GM18867 (cell line): ENCODE measurements at regions not wholly inside any gene's neighbourhood (a gene's known extent, or its start where the extent isn't known, plus 50 kb on each side); places are given as distances from the start of the nearest gene placed in this dataset.

Experiments used
- ATAC-seq: cut with Tn5 transposase; IDR thresholded peaks from one replicate; pipeline ENCODE4 v1.9.1; 2021; ENCODE audit warnings: mild to moderate bottlenecking, moderate library complexity; ENCODE audit not compliant: unreplicated experiment

DNA sequence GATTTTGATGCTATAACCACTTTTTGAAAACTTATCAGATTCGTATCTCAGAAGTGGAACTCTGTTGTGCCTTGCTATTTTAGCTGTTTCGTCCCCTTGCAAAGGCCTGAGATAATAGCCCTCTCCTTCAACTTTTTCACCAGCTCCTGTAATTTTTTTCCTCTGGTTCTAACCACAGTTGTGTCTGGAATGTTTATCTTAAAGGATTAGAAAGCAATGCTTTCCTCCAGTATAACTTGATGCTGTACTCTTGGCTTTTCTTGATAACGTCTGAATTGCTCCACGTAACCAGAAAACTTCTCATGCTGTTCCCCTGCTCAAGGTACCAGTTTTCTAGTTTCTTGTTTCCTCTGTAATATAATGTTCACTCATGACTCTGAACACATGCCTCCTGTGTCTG is 209.4 kb downstream of the DTWD2 start:
- no peak for ATAC-seq

DNA sequence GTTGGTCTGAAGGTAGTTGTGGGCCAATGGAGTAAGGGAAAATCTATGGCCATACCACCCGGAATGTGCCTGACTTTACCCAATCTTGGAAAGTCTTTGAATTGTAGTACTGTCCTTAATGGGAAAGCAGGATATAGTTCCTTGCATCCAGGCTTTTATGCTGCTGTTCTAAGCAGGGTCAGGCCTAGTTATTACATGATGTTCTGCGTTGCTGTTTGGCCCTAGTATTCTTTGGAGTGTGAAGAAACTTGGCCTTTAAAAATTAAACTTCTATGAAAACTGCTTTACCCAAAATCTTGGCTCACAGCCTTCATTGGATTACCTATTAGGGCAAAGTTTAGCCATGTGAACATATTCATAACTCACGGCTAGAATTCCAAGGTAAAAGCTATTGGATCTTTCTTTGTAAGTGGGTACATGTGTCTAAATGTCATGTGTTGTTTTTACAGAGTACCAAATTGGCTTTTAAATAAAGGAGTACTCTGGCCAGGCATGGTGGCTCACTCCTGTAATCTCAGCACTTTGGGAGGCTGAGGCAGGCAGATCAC is 211.1 kb downstream of the DTWD2 start:
- no peak for ATAC-seq

DNA sequence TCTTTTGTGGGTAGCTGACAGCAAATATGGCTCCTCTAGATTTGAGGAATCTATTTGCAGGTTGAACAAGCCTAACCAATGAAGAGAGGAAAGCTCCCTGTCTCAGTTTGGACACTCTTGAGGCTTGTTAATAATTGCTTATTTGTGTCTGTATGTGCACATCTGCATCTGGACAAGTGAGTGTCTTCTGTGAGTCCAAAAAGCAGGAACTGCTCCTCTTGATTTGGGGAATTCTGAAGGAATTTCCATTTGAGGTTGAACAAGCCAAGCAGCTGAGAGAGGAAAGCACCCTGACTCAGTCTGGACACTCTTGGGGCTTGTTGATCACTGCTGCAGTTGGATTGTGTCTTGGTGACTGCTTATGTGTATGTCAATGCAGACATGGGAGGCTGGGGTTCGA is 211.6 kb downstream of the DTWD2 start:
- ATAC-seq, result peak; percentile 41

DNA sequence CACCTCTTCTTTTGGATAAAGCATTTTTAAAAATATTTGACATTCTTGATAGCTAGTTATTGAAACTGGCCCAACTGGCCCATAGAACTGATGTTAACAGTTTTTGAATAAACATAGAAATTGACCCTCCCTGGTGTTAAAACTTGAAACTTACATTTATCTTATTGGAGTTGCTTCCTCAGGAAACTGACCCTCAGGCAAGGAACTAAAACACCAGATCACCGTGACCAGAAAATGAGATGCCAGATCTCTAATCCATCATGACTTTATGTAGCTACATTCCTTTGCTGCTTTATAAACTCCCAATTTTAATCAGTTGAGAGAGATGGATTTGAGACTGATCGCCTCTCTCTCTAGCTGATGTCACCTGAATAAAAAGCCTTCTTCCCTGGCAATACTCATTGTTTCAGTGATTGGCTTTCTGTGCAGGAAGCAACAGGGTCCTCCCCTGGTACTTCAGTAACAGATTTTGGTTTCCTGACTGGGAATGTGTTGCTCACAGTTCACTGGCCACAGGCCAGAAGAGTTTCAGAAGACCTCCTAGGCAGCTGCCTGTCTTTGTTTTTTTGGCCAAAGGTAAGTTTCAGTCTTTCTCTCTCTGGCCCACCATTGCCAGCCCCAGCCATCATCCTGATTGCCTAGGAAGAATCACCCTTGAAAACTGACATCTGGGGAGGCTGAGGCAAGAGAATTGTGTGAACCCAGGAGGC is 212.4 kb downstream of the DTWD2 start:
- ATAC-seq, result no peak

DNA sequence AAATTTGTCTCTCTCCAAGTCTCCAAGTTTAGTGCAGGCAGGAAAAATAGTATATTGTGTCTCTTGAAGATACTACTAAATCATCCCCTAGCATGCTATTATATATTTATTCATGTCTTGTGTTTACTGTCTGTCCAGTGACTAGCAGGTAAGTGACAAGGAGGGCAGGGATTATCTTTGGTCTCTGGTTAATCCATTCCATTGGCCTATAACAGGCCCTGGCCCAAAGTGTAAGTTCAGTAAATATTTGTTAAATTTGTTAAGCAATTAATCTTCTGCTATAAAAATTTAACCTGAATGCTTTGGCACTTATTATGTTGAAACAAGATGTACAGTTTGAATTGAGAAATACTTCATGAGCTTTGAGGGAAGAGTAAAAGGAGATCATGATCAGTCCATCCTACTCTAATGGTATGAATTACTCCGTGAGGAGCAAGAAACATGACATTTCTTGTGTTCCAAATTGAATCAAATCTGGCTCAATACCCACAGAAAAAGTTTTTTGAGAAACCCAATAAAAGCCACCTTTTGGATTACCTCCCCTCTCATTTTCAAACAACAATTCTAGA is 219.7 kb downstream of the DTWD2 start:
- no peak for ATAC-seq

DNA sequence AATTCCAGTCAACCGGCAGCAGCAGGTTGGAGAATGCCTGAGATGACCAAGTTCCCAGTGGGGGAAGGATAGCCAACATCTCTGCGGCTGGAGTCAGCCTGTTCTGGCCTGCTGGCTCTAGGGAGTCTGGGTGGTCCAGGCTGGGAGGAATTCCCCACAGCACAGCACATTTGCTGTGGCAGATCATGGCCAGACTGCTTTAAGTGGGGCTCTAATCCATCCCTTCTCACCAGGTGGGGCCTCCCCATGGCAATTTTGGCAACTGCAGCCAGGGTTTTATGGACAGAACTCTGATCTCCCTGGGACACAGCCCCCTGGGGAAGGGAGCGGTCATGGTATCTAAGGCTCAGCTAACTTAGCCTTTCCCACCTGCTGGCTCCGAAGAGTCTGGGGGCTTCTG is 226.1 kb downstream of the DTWD2 start:
- no peak for ATAC-seq

DNA sequence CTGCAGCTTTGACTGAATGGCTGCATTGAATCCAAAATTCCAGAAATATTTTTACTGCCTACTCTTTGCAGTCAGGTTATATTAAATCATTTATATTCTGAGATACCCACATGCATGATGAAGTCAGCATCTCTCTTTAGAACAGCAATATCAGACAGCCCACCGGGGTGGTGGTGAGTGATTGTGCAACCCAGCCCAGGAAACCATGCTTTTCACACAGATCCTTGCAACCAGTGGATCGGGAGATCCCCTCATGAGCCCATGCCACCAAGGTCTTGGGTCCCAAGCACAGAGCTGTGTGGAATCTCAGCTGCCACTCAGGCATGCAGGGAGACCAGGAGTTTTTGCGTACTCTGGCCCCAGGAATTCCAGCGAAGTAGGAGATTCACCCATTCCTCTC is 226.5 kb downstream of the DTWD2 start:
- no peak for ATAC-seq

DNA sequence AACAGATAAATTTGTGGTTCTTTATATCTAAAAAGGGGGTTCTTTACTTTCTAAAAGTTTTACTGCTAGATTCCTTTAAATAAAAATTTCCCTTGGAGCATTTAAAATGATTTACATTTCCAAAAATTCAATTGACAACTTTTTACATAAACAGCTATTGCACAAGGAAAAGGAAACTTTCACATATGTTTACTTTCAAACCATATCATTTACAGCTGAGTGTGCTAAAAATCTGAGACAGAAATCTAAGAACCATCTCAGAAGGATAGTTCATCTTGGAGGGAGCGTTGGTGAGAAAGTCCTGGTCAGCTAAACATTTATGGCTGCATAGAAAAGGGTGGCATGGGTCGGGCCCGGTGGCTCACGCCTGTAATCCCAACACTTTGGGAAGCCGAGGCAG is 235.4 kb downstream of the DTWD2 start:
- no peak for ATAC-seq

DNA sequence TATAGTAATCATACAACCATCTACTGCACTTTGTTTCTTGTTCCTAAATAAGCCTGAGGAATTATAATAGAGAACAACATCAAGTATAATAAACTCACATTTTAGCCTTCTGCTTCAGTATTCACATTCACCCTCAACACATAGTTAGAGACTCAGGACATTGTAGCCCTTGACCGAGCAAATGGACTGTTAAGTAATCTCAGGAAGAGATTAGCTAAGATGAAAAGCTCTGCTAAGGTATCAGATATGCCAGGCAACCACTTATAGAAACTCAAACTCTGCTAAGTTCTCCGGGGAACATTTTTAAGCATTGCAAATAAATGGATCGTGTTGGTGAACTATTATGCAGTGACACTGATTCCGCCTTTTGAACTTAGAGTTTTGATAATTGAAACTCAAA is 252.0 kb downstream of the DTWD2 start:
- no peak for ATAC-seq

DNA sequence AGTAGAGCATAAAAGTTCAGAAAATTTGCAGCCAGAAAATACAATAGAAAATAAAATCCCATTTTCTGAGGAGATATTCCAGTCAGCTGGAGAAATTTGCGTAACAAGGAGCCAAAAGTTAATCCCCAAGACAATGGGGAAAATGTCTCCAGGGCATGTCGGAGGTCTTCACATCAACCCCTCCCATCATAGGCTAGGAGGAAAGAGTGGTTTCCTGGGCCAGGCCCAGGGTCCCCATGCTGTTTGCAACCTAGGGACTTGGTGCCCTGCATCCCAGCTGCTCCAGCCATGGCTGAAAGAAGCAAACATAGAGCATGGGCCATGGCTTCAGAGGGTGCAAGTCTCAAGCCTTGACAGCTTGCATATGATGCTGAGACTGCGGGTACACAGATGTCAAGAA is 255.0 kb downstream of the DTWD2 start:
- no peak for ATAC-seq

DNA sequence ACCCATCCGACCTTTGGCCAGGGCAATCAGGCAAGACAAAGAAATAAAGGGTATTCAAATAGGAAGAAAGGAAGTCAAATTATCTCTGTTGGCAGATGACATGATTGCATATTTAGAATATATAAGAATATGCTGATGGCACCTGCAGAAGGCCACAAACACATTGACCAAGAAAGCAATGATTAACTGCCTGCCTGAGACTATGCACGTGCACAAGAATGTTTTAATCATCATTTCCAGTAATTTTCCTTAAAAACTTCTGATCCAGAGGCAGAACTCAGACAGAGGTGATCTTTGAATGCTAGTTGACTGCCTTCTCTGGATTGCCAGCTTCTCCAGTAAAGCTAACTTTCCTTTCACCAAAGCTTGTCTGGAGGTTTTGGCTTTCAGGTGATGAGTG is 260.2 kb downstream of the DTWD2 start:
- peak; percentile 25 for ATAC-seq

DNA sequence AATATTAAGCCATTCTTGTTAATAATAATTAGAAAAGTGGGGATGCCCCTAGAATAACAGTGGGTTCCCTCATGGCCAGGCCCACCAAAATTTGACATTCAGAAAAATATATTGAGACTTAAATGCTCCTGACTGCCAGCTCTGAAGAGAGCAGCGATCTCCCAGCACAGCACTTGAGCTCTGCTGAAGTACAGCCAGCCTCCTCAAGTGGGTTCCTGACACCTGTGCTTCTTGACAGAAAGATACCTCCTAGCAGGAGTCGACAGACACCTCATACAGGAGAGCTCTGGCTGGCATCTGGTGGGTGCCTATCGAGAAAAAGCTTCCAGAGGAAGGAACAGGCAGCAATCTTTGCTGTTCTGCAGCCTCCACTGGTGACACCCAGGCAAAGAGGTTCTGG is 261.5 kb downstream of the DTWD2 start:
- no peak for ATAC-seq

DNA sequence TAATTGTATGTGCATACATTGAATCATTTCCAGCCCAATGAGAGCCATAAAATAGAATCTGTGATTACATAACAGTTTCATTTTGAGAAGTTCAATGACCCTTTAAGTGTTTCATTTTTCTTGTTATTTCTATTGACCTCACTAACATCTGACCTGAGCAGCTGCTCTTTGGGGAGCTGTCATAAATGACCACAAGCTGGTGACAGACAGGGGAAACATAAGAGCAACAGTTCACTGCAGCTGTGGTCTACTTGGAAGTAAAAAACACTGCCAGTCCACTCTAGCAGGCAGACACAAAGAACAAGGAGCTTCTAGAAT is 265.4 kb downstream of the DTWD2 start:
- ATAC-seq, result peak; percentile 90

DNA sequence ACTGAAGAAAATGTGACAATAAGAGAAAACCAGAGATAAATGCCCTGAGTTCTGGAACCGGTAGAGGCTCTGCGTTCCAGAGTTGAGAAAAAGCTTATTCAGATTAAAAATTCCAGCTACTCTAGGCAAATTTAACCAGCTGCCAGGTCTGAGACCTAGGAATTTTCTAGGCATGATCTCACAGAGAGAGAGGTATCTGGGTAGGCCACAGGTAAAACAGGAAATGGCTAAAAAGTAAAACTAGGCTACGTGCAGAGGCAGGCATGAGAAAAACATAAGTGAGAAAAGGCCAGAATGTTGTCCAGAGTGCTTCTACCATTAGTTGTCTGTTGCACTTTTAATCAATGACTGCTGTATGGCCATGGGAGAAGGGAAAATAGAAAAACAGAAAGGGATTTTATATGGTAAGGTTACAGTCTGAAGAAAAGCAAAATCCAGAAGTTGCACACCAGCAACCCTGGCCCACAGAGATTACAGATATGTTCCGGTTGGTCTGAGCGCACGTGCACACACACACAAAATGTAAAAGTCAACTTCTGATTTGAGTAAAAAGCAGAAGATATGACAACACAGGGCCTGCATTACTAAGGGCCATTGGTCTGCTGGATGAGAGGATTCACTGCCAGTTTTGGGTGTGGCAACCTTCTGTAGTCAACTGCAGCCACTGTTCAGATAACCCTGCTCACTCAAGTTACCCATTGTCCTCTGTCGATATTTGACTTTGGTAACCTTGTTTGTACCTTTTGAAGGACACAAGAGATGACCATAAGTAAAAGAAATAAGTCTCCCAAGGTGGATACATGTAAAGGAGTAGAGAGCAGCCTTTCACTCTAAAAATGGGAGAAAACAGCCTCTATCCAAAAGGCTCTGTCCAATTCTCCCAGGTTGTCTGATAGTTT is 266.0 kb downstream of the DTWD2 start:
- ATAC-seq, result peak; percentile 58

DNA sequence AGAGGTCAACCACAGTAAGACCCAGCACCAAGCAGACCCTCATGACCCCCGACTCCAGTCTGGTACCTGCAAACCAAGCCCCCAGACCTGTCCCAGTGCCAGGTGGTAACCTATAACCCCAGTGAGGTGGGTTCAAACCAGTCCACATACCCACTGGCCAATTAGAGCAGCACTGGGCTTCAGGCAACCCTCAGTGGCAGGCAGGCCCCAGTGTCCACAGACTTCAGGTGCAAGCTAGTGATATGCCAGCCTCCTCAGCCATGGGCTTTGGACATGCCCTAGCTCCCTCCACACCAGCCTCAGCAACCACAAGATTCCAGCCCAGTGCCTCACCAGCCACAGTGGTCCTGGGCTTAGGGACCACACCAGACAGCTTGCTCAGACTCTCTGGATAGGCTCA is 276.6 kb downstream of the DTWD2 start:
- ATAC-seq, result no peak

DNA sequence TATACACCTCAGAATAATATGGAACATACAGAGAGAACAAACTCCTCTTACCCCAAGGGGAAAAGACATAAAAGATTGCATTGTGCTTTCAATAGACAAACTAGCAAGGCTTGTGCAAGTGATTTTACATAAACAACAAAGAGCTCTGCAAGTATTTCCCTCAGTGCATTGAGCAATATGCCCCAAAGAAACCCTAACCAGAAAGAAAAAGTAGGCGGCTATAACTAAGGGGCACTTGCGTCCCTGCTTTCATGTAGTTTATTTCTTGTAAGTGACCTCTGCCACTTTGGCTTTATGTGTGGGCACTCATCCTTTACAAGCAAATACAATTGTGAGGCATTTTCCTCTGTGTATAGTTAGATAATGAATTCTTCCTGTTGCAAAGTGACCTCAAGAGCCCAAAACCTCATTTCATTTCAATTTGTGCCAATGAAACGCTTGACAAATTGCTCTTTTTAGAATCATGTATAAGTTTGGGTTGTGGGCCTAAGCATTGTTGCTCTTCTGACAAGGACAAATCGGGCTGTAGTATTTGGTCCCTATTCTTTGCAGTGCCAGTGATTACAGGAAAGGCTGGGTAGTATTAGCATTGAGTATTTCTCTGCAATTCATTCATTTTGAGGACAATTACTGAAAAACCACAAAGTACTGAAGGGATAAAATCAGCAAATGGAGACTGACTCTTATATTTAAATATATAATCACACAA is 282.2 kb downstream of the DTWD2 start:
- ATAC-seq, result no peak

DNA sequence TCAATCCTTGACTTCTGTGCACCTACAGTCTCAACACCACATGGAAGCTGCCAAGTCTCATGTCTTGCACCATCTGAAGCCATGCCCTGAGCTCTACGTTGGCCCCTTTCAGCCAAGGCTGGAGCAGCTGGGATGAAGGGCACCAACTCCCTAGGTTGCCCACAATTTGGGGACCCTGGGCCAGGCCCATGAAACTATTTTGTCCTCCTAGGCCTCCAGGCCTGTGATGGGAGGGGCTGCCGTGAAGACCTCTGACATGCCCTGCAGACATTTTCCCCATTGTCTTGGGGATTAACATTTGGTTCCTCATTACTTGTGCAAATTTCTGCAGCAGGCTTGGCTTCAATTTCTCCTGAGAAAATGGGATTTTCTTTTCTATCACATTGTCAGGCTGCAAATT is 285.1 kb downstream of the DTWD2 start:
- ATAC-seq, result no peak

DNA sequence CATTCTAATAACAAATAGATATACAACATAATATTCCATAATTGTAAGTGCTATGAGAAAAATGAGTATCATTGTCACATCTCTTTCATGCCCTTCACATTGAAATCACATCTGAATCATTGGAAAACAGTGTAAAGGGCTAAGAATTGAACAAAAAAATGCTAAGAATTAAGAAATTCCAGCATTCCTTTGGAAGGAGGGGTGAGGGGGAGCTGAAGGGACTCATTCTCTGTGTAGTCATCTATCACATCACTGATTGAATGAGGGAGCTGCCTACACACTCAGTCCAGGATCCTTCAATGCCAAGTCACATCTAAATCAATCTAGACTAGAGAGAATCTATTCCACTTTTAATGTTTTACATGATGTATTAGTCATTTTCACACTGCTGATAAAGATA is 286.6 kb downstream of the DTWD2 start:
- ATAC-seq, result no peak

DNA sequence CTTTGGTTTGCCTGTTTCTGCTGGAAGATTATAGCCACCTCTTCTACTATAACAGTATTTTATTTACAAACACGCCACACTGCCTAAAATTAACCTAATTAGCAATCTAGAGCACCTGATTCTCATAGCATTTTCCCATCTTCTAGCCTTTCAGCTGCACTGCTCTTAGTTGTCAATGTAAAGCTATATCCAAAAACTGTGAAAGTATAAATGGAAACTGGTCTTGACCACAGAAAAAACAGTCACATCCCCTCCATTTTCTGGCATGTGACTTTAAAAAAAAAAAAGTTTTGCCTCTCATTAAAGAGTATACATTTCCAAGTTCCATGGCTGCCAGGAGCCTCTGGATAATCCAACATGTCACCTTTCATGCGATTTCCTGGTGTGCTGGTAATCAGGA is 287.8 kb downstream of the DTWD2 start:
- peak; percentile 63 for ATAC-seq

DNA sequence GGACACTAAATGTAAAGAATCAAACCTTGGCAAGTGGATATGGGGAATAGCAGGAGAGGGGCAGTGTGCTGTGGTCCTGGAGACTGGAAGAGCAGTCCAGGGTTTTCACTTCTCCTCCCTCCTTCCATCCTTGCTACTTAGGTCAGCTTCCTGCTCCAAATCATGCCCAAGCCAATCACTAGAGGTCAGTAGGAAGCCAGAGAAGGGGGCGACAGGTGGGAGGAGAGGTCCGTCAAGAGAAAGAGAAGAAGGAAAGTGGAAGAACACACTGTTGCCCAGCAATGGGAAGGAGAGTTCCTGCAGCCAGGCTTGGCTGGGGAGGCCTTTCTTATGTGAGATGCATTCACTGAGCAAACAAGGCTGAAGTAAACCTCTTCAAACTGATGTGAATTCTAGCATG is 289.6 kb downstream of the DTWD2 start:
- no peak for ATAC-seq

DNA sequence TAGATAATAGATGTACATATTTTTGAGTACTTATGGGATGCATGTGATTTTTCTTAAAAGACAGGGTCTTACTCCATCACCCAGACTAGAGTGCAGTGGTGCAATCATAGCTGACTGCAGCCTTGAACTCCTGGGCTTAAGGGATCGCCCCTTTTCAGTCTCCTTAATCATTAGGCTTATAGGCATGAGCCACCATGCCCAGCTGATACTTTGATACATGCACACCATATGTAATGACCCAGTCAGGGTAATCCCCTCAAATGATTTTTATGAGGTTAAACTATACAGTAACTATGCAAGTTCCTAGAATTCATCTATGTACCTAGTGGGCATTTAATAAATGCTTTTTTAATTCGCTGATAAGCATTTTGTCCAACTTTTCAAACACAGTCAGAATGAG is 292.3 kb downstream of the DTWD2 start:
- no peak for ATAC-seq
